Fibroblast of skin of abdomen (primary cell): ENCODE measurements at regions not wholly inside any gene's neighbourhood (a gene's known extent, or its start where the extent isn't known, plus 50 kb on each side); places are given as distances from the start of the nearest gene placed in this dataset.
A peak's percentile ranks its signal among the peaks of the same experiment; 100 is the strongest.
"Not testable (repeated sequence)": the region's sequence is repeated elsewhere in the genome, so short reads cannot be mapped to it uniquely, and the experiment has no call there.

Source experiments
- DNase-seq: peaks from one replicate; pipeline ENCODE4 v3.0.0-alpha.2; 2013

GRCh38 chr12:58750484-58750883, 169.8 kb downstream of the LRIG3 start:
- peak; percentile 97 for DNase-seq

- DNase-seq: peak; percentile 85
Observed at GRCh38 chr12:58757422-58757821, 162.9 kb downstream of the LRIG3 start.

GRCh38 chr12:58759745-58760144, 160.6 kb downstream of the LRIG3 start:
- DNase-seq: not testable (repeated sequence)

GRCh38 chr12:58761308-58761707, 159.0 kb downstream of the LRIG3 start:
- no peak for DNase-seq

GRCh38 chr12:58764100-58764953, 156.0 kb downstream of the LRIG3 start:
- DNase-seq: peak; percentile 79

- no peak for DNase-seq
Observed at GRCh38 chr12:58765076-58765475, 155.2 kb downstream of the LRIG3 start.

GRCh38 chr12:58765653-58766512, 154.4 kb downstream of the LRIG3 start:
- DNase-seq: no peak

- DNase-seq: peak; percentile 71
Observed at GRCh38 chr12:58766513-58766870, 153.8 kb downstream of the LRIG3 start.

- no peak for DNase-seq
Observed at GRCh38 chr12:58767496-58767895, 152.8 kb downstream of the LRIG3 start.

- DNase-seq: no peak
Observed at GRCh38 chr12:58773986-58774385, 146.3 kb downstream of the LRIG3 start.

GRCh38 chr12:58774731-58775130, 145.6 kb downstream of the LRIG3 start:
- DNase-seq: no peak

- DNase-seq: no peak
Observed at GRCh38 chr12:58775396-58775795, 144.9 kb downstream of the LRIG3 start.

- DNase-seq: no peak
Observed at GRCh38 chr12:58776144-58776543, 144.2 kb downstream of the LRIG3 start.

- no peak for DNase-seq
Observed at GRCh38 chr12:58777815-58778214, 142.5 kb downstream of the LRIG3 start.

GRCh38 chr12:58781609-58782008, 138.7 kb downstream of the LRIG3 start:
- DNase-seq: no peak

- DNase-seq: no peak
Observed at GRCh38 chr12:58787021-58787760, 133.1 kb downstream of the LRIG3 start.

- DNase-seq: no peak
Observed at GRCh38 chr12:58794859-58795258, 125.4 kb downstream of the LRIG3 start.

GRCh38 chr12:58795825-58796224, 124.5 kb downstream of the LRIG3 start:
- no peak for DNase-seq

- peak; percentile 19 for DNase-seq
Observed at GRCh38 chr12:58801986-58802385, 118.3 kb downstream of the LRIG3 start.

GRCh38 chr12:58803908-58804307, 116.4 kb downstream of the LRIG3 start:
- DNase-seq: peak; percentile 89

GRCh38 chr12:58804749-58805148, 115.6 kb downstream of the LRIG3 start:
- DNase-seq: no peak

GRCh38 chr12:58809064-58809607, 111.2 kb downstream of the LRIG3 start:
- DNase-seq: peak; percentile 24

- DNase-seq: no peak
Observed at GRCh38 chr12:58811346-58811745, 109.0 kb downstream of the LRIG3 start.
